NCI-H2107 treated with DMSO at 0.1 percent for 48 hours (cell line): ENCODE measurements at regions not wholly inside any gene's neighbourhood (a gene's known extent, or its start where the extent isn't known, plus 50 kb on each side); places are given as distances from the start of the nearest gene placed in this dataset.
"Not testable (repeated sequence)": the region's sequence is repeated elsewhere in the genome, so short reads cannot be mapped to it uniquely, and the experiment has no call there.

Source experiments
- DNase-seq: peaks from one replicate; lab custom pipeline; 2025; ENCODE audit not compliant: unreplicated experiment; lab: John Stamatoyannopoulos, UW

GRCh38 chr5:34420191-34420590 lies 235.9 kb upstream of the RAI14 start:
- not testable (repeated sequence) for DNase-seq

GRCh38 chr5:34436761-34437501 lies 219.2 kb upstream of the RAI14 start:
- no peak for DNase-seq

GRCh38 chr5:34439601-34440000 lies 216.5 kb upstream of the RAI14 start:
- no peak for DNase-seq

- not testable (repeated sequence) for DNase-seq
Measured at GRCh38 chr5:34441767-34442166, 214.4 kb upstream of the RAI14 start.

- DNase-seq, result no peak
Measured at GRCh38 chr5:34447424-34447823, 208.7 kb upstream of the RAI14 start.

- DNase-seq, result no peak
Measured at GRCh38 chr5:34449639-34450038, 206.5 kb upstream of the RAI14 start.

GRCh38 chr5:34450338-34450737 lies 205.8 kb upstream of the RAI14 start:
- DNase-seq, result no peak

GRCh38 chr5:34452170-34452828 lies 203.8 kb upstream of the RAI14 start:
- DNase-seq, result no peak

GRCh38 chr5:34455098-34455497 lies 201.0 kb upstream of the RAI14 start:
- DNase-seq, result no peak

GRCh38 chr5:34459908-34460307 lies 196.2 kb upstream of the RAI14 start:
- DNase-seq, result no peak

GRCh38 chr5:34460496-34460895 lies 195.6 kb upstream of the RAI14 start:
- DNase-seq, result no peak

GRCh38 chr5:34464829-34465228 lies 191.3 kb upstream of the RAI14 start:
- DNase-seq, result no peak

GRCh38 chr5:34465301-34465700 lies 190.8 kb upstream of the RAI14 start:
- peak; percentile 55 for DNase-seq

- not testable (repeated sequence) for DNase-seq
Measured at GRCh38 chr5:34466519-34467388, 189.4 kb upstream of the RAI14 start.

GRCh38 chr5:34467436-34467835 lies 188.7 kb upstream of the RAI14 start:
- no peak for DNase-seq

GRCh38 chr5:34467984-34468383 lies 188.1 kb upstream of the RAI14 start:
- DNase-seq, result not testable (repeated sequence)

- no peak for DNase-seq
Measured at GRCh38 chr5:34469971-34470370, 186.2 kb upstream of the RAI14 start.

GRCh38 chr5:34474573-34475021 lies 181.5 kb upstream of the RAI14 start:
- DNase-seq, result peak; percentile 79

GRCh38 chr5:34475249-34475966 lies 180.7 kb upstream of the RAI14 start:
- no peak for DNase-seq

- no peak for DNase-seq
Measured at GRCh38 chr5:34476941-34477565, 179.1 kb upstream of the RAI14 start.
